ENCODE measurements at regions not wholly inside any gene's neighbourhood (a gene's known extent, or its start where the extent isn't known, plus 50 kb on each side); places are given as distances from the start of the nearest gene placed in this dataset.

- Histone ChIP-seq H3K4me1 (no peaks in the 10 kb centered on the region), H3K36me3 (no peaks in the 10 kb centered on the region), H3K27me3 (no peaks in the 10 kb centered on the region), H3K27ac (no peak overlapping the region), H3K9me3 (no peaks in the 10 kb centered on the region), H3K4me3 (replicated peaks in 1 of 3) (no peak overlapping the region)
- WGBS, 2 donors, result 76 to 80% methylated on average over 2 of the region's 2 CpGs
- no peak for TF ChIP-seq POLR2A (IDR thresholded peaks at IDR 0.05)
- TF ChIP-seq, protein P1, sequence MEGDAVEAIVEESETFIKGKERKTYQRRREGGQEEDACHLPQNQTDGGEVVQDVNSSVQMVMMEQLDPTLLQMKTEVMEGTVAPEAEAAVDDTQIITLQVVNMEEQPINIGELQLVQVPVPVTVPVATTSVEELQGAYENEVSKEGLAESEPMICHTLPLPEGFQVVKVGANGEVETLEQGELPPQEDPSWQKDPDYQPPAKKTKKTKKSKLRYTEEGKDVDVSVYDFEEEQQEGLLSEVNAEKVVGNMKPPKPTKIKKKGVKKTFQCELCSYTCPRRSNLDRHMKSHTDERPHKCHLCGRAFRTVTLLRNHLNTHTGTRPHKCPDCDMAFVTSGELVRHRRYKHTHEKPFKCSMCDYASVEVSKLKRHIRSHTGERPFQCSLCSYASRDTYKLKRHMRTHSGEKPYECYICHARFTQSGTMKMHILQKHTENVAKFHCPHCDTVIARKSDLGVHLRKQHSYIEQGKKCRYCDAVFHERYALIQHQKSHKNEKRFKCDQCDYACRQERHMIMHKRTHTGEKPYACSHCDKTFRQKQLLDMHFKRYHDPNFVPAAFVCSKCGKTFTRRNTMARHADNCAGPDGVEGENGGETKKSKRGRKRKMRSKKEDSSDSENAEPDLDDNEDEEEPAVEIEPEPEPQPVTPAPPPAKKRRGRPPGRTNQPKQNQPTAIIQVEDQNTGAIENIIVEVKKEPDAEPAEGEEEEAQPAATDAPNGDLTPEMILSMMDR (IDR thresholded peaks at IDR 0.05), result no peak
- DNase-seq, result no peak
- intact Hi-C loops (cut with DNase I), result no loop called here
These were observed 230.9 kb upstream of the SLC10A2 start for GRCh38 chr13:103297083-103297482.

- no peak for TF ChIP-seq POLR2A (IDR thresholded peaks at IDR 0.05)
- TF ChIP-seq, protein P1 (IDR thresholded peaks at IDR 0.05), result no peak
- DNase-seq, result no peak
- H3K27me3 ChIP-seq, result no peaks in the 10 kb centered on the region
- WGBS, 2 donors, result 58 to 64% methylated on average over 3 of the region's 3 CpGs
- no peak overlapping the region for H3K4me3 ChIP-seq (replicated peaks in 1 of 3)
- intact Hi-C loops (cut with DNase I), result no loop called here
- no peaks in the 10 kb centered on the region for H3K9me3 ChIP-seq
- no peaks in the 10 kb centered on the region for H3K4me1 ChIP-seq
- H3K36me3 ChIP-seq, result no peaks in the 10 kb centered on the region
- H3K27ac ChIP-seq, result no peak overlapping the region
These were observed 225.8 kb upstream of the SLC10A2 start for GRCh38 chr13:103291798-103292572.

- H3K36me3 ChIP-seq, result no peaks in the 10 kb centered on the region
- H3K27ac ChIP-seq, result no peak overlapping the region
- no peaks in the 10 kb centered on the region for H3K9me3 ChIP-seq
- intact Hi-C loops (cut with DNase I), result no loop called here
- H3K4me3 ChIP-seq (replicated peaks in 1 of 3), result no peak overlapping the region
- WGBS, 2 donors, result 82 to 87% methylated on average over 3 of the region's 3 CpGs
- H3K27me3 ChIP-seq, result no peaks in the 10 kb centered on the region
- H3K4me1 ChIP-seq, result no peaks in the 10 kb centered on the region
- TF ChIP-seq, protein P1 (IDR thresholded peaks at IDR 0.05), result no peak
- TF ChIP-seq POLR2A (IDR thresholded peaks at IDR 0.05), result no peak
- DNase-seq, result no peak
These were observed 225.0 kb upstream of the SLC10A2 start for GRCh38 chr13:103291226-103291625.

DNA sequence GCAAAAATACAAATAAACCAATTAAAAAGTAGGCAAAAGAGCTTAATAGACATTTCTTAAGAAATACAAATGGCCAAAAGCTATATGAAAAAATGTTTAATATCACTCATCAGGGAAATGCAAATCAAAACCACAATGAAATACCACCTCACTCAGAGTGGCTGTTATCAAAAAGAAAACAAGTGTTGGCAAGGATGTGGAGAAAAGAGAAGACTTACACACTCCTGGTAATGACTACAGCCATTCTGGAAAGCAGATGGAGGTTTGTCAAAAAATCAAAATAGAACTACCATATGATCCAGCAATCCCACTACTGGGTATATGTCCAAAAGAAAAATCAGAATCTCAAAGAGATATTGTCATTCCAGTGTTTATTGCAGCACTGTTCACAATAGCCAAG, 223.5 kb upstream of the SLC10A2 start:
- H3K27me3 ChIP-seq, result no peaks in the 10 kb centered on the region
- DNase-seq, result no peak
- H3K27ac ChIP-seq, result no peak overlapping the region
- no peak overlapping the region for H3K4me3 ChIP-seq (replicated peaks in 1 of 3)
- H3K36me3 ChIP-seq, result no peaks in the 10 kb centered on the region
- intact Hi-C loops (cut with DNase I), result no loop called here
- no peaks in the 10 kb centered on the region for H3K9me3 ChIP-seq
- TF ChIP-seq, protein P1 (IDR thresholded peaks at IDR 0.05), result no peak
- TF ChIP-seq POLR2A (IDR thresholded peaks at IDR 0.05), result no peak
- H3K4me1 ChIP-seq, result no peaks in the 10 kb centered on the region

GRCh38 chr13:103288114-103288513, 221.9 kb upstream of the SLC10A2 start:
- TF ChIP-seq, protein P1 (IDR thresholded peaks at IDR 0.05), result no peak
- no peak for TF ChIP-seq POLR2A (IDR thresholded peaks at IDR 0.05)
- Histone ChIP-seq H3K27me3 (no peaks in the 10 kb centered on the region), H3K4me1 (no peaks in the 10 kb centered on the region), H3K36me3 (no peaks in the 10 kb centered on the region), H3K4me3 (replicated peaks in 1 of 3) (no peak overlapping the region), H3K9me3 (no peaks in the 10 kb centered on the region), H3K27ac (no peak overlapping the region)
- intact Hi-C loops (cut with DNase I), result no loop called here
- no peak for DNase-seq
- WGBS, 2 donors, result 73 to 75% methylated on average over 7 of the region's 7 CpGs

Measured in thyroid gland (tissue), 4 donors.